NCI-H2196 (cell line): ENCODE measurements at regions not wholly inside any gene's neighbourhood (a gene's known extent, or its start where the extent isn't known, plus 50 kb on each side); places are given as distances from the start of the nearest gene placed in this dataset.

Experiments
- DNase-seq: peaks from one replicate; lab custom pipeline; 2025; ENCODE audit not compliant: unreplicated experiment; lab: John Stamatoyannopoulos, UW

DNA sequence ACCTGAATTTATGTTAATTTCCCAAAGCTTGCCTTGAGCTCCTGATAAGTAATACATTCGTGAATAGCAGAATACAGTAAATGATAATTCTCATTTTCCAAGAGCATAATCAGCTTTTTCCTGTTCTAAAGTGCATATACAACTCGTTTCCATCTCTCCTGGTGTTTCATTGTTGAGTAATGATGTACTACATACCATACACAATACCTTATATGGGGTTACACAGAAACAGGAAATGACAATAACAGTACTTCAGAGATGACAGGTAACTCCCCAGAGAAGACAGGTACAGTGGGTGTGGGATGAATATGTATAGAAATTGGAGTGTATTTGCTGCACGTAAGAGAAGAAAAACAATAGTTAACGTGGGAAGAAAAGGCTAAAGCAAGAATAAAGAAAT, 287.1 kb downstream of the TENT4A start:
- DNase-seq = no peak

DNA sequence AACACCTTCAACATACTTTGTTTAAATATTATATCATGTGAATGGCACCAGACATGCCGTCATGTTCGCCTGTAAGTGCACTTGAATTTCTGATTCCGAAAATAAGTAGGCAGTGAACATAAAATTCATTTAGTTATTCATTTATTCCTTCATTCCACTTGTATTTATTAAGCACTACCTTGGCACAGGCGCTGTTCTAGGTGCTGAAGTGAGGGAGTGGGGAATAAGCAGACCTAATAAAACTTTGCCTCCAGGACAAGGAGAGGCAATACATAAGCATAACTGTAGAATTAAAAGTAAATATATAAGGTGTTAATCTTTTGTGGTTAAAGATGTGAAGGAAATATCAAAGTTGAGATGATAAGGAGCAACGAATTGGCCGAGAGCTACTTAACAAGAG, 297.4 kb downstream of the TENT4A start:
- no peak for DNase-seq

DNA sequence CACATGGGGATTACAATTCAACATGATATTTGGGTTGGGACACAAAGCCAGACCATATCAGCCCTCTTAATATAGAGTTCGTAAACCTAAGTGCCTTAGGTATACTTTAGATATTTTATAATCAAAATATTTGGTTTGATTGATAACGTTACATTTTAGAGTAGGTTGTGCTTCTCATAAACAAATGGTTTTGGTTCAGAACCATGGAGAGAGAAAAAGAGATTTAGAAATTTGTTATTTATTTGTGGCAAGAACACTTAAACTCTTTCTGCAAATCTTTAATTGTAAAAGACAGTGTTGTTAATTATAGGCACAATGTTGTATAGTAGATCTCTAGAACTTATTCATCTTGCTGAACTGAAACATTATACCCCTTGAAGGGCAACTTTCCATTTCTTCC, 298.8 kb downstream of the TENT4A start:
- no peak for DNase-seq

DNA sequence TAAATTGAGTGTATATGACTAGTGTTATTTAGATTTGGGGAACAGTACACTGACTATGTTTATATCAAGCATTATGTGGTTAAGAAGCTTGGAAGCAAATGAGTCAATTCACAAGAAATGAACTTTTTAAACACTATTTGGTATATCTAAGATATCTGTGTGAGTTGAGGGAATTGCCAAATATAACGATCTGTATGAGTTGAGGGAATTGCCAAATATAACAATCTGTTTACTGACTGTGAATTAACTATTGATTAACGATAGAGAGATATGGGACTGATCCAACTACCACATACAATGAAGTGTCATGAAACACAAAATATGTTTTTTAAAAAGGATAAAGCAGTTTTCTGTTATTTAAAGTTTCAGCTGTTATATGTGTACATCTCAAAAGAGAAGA, 301.4 kb downstream of the TENT4A start:
- DNase-seq = no peak

DNA sequence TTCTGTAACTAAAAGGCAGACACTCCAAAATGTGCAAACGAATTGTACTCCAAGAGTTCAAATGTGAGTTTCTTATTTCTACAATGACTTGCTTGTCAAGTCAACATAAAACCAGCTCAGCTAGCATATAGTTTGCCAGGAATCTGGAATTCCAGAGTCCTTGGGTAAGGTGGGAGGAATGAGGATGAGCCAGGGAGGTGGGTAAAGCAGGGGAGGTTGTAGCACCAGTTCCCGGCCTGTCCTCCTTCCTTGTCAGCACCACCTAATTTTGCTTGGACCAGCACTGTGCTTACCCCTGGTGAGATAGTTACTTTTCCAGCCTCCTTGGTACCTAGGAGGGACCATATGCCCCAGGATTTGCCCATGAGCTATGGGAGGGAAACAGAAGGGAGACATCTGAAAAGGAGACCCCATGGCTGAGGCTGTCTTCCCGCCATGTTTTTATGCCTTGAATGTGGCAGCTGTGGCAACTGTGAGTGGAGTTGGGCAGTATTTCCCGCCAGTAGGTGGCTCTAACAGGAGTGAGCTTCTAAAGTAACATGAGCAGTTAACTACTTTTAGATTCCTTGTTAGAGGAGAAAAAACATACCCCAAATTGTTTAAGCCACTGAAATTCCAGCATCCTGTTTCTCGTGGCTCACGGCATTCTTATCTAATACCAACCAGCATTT, 302.5 kb downstream of the TENT4A start:
- no peak for DNase-seq

DNA sequence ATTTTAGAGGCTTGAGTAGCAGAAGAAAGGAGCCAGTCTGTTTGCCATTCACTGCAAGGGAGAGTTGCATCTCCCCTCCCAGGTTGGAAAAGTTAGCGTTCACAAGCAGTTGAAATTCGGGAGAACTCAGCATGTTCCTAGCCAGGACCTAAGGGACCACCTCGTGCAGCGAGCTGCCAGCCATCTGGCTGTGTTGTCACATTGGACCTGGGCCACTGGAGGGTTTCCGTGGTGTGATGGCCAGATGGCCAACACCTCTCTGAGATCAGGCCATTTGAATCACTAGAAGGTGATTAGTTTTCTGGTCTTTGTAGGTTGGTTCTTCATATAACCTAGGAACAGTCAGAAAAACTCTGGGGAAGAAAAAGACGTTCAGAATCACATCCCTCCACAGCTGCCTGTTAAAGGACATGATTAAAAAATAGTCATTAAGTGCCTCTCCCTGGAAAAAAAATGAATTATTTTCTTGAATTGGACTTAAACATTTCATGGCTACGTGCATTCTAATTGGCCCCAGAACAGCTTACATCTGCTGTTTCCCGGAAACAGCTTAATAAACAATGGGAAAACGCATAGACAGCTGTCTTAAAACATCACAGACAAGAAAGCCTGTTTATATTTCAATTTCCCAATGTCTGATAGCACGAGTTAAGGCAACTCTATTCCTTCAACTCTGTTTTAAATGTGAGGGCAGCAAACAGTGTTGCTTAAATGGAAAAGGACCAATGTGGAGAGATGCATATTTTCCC, 303.9 kb downstream of the TENT4A start:
- no peak for DNase-seq

DNA sequence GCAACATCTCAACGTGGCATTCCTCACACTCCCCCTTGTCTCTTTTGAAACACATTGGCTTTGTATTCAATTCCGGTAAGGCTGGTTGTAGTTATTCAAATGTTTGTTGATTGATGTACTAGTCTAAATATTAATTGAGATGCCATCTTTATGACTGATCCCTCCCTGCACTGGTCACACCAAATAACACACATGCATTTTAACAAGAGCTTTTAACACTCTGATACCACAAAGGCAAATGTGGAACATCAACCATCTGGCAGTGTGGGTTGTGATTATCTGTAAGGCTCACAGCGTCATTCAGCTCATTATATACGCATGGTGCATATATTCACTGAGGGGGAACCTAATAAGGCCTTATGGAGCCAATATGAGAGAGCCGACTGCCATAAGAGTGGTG, 305.0 kb downstream of the TENT4A start:
- DNase-seq = no peak

DNA sequence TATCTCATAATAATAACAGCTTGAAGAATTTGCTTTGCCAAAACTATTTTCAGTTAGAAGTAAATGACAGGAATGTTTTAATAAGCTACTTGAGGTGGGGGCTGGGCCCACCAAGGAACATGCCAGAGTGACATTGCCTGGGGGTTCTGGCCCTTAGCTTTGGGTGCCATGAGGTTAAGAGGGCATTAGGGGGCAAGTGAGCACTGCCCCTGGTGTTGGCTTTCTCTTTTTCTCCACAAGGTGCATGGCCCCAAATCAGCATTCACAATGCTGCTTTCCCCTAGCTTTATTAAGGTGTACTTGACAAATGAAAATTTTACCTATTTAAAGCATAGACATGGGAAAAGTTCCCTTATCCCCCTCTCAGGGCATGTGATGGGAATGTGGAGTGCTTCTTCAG, 305.4 kb downstream of the TENT4A start:
- no peak for DNase-seq

DNA sequence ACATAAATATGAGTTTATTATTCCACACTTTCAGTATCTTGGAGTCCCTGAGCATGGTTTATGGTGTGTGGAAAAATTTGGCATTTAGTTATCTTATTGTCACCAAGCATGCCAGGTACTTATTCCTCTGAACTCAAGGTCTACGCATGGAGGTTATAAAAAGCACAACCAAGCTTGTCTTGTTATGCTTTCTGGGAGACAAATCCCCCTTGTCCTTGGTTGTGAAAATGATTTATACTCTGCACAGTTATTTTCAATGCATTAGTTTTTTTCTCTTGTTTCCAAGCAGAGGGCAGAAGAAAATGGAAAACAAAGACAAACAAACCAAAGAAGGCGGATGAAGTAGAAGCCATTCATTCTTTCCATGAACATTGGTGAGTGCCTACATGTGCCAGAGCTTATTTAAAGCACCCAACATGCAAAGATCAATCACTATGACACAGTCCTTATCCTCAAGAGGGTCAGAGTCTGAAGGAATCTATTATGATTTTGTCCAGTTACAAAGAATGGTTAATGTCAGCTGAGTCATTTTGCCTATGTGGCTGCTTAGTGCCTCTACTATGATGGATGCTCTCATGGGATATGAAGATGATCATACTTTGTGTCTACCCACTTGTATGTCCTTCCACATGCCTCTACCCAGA, 323.1 kb downstream of the TENT4A start:
- DNase-seq = no peak

DNA sequence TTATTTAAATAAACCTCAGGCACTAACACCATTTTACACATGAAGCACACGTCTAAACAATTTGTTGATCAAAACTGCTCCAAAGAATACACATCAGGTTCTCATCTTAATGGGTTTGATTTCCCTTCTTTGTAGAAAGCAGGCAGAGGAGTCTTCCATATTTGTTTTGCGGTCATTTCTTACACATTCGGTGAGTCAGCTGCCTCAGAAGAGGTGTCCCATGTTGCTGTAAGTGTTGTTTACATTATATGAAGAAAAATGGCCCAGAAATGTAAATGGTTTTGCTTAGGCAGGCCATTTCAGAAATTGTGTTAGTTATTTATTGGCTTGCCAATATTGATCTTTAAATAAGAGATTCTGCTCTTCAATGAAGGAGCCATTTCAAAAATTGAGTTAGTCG, 325.8 kb downstream of the TENT4A start:
- DNase-seq = no peak

DNA sequence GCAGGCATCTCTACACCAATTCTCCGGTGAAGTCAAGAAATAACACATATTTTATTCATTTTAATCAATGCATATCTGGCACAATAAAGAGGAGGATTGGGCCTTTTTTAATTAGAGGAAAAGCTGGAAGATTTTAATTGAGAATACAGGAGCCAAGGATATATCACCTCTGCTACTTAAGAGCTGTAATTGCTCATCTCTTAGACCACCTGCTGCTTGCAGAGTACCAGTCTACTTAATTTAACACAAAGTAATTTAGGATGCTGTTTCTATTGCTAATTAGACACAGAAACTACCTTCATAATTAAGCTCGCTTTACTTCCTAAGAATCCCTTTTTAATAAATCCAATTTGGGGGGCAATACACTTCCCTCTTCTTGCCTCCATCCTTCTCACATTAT, 326.9 kb downstream of the TENT4A start:
- DNase-seq = no peak

DNA sequence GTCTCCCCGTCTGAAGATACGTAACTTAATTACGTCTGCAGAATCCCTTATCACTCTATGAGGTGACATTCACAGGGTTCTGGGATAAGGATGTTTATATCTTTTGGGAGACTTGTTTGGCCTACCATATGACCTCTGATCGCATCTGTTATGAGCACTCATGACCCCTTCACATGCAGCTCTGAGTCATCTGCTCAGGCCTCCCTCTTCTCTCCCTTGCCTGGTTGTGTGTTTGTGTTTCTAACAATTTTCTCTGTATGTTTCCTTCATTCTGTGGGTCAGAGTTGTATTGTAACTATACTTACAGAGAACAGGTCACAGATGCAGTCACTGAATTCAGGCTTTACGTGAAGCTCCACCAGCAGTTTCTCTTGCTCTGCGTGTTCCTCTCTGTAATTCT, 330.6 kb downstream of the TENT4A start:
- no peak for DNase-seq

DNA sequence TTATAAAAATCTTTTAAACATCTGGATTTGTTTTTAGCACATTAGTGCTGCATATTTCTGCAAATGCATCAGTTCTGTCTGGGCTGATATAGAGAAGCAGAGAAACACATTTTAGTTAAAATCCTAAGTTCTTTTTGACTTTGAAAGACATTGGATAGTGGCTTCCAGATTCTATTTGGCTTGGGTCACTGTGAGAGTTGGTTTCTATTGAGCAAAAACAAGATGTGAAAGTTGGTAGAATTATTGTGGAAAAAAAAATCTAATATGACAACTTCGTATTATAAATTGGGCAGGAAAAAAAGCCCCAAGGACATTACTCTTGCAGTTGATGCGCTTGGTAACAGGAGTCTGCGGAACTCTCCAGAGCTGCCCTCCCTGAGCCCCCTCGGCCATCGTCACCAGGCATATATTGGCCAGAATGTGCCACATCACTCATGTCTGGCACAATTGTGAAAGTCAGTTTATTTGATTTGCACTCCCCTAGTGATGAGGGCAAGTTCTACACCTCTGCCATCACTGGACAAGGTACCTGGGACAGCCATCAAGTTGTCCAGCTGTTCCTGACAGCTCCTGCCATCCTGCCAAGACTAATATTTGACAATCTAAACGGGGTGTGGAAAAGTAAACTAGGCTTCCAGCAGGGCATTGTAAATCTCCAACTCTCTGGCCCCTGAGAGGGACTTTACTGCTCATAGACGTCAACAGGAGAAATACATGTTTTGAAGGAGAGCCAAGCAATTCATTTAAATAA, 334.5 kb downstream of the TENT4A start:
- DNase-seq = peak; percentile 22

DNA sequence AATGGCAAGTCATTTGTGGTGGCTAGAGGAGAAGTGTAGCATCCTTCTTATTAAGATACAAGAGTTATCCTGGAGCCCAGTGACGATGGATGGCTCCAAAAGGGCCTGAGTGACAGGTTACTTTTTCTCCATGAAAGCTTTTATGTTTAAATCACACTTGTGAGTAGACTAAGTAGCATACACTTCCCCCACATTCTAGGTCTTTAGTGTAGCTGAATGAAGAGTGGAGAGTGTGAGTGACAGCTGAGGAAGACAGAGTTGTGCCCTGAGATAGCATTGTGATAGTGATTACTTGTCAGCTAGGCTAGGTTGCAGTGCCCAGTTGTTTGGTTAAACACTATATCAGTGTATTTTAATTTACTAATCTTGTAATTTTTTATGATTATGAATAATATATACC, 337.8 kb downstream of the TENT4A start:
- DNase-seq = no peak

DNA sequence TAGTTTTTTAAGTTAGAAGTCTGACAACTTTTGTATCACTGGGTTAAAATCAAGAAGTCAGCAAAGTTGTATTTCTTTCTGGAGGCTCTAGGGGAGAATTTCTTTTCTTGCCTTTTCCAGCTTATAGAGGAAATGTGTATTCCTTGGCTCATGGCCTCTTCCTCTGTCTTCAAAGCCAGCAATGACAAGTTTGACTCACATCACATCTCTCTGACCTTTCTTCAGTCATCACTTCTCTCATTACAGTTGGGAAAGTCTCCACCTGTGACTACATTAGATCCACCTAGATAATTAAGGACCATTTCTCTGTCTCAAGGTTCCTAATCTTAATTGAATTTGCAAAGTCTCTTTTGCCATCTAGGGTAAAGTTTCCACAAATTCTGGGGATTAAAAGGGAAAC, 339.9 kb downstream of the TENT4A start:
- no peak for DNase-seq

DNA sequence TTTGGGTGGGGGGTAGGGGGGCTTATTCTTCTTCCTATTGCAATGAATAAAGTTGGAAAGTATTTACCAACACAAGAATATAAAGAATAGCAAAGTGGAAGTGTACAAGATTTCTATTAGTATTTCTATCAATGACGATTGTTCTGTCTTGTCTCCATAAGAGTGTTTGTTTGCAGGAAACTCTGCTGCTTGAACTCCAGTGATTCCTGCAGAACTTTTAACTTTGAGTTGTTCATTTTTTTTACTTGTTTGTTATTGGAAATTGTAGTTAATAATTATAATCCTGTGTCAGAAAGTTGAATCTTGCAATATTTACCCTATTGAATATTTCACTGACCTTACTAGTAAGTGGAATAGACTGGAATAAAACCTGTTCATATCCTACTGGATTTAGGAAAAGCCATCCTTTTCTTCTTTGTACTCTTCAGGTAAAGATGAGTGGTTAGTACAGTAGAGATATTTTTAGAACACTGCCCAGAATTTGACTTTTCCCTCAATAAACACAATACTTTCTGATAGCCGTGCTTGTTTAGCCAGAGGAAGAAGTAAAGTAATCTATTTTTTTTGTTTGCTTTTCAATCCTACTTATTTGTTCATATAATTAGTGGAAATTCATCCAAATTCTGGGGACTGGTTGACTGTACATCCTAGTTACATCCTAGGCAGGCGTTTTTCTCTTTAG, 340.4 kb downstream of the TENT4A start:
- no peak for DNase-seq

DNA sequence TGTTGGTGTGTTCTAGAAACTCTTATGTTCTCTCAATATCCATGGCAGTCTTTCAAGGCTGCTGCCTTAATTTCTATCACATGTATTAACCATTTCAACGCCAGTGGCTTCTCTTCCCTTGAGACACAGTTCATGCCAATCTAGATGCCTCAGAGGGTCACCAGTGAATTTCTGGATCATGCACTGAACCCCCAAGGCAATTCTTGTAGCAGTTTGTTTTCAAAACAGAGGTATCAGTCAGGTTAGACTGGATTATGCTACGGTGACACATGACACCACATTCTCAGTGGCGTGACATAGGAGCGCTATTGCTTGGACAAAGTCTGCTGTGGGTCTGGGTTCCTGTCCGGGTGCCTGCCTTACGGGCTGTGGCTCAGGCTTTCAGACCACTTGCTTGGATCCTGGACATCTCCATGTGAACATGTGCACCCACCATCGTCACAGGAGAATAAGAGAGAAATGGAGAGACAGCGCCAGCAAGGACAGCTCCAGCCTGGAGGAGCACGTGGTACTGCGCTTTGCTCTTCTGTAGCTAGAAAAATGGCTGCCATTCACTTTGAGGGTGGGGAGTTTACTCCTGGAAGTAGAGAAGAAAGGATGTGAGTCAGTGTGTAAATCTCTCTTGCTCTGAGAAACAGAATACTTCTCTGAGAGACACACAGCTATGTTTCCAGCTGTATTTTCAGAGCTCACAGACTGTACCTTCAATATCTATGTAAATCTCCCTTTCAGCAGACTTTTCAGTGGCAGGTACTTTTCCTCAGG, 329.3 kb upstream of the ADCY2 start:
- DNase-seq = no peak

DNA sequence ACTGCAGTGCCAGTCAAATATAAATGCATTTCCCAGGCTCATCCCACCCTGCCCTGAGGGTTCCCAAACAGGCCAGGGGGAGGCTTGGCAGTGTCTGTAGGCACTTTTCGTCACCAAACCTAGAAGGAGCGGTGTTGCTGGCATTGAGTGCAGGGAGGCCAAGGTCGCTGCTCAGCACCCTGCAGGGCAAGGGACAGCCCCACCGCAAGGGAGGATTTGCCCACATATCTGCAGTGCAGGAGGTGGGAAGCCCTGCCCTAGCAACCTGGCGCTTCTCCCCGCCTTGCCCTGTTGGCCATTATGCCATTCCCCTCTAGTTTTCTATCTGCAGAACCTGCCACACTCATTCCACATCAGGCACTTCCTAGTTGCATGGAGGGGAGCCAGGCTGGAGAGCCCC, 327.8 kb upstream of the ADCY2 start:
- DNase-seq = no peak

DNA sequence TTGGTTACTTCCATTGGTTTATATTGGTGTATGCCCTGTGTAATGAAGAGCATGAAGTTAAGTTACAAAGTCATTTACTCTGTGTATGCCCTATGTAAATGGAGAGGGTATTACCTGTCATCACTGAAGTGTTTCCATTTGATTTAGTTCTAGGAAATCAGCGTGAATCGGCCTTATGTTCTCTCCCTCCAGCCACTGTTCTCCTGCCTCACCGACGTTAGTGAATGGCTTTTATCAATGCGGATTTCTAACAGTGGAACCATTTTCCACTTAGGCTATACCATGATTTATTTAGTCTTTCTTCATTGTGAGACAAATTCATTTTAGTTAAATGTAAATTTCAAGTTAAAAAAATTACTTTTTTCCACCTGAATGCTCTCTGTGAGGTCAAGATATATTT, 327.0 kb upstream of the ADCY2 start:
- DNase-seq = no peak

DNA sequence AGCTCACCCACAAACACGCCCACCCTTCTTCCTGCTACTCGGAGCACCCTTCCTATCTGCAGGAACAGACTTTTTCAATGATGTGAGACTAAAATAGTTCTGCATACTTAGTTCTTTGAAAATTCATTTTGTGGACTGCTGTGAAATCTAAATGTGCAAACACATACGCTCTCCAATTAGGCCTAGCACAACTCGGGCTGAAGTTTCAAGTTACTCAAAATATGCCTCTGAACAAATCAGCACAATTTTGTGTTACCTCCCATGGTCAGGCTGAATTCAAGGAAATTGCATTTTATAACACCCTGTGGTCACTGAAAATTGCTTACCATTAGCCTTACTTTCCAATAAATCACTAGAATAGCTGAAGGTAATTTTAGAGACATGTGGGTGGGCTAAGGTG, 323.8 kb upstream of the ADCY2 start:
- DNase-seq = no peak
